ENCODE measurements at regions not wholly inside any gene's neighbourhood (a gene's known extent, or its start where the extent isn't known, plus 50 kb on each side); places are given as distances from the start of the nearest gene placed in this dataset.

GRCh38 chr12:19922717-19923116, 445.6 kb upstream of the PDE3A start:
- Histone ChIP-seq H3K4me3 (ENCODE audit: low read depth, low read length, poor library complexity, severe bottlenecking) (no peak overlapping the region), H3K9me3 (ENCODE audit: low read length) (no peaks in the 10 kb centered on the region), H3K79me2 (ENCODE audit: insufficient read depth, low read depth, low read length) (no peaks in the 10 kb centered on the region), H3K27ac (ENCODE audit: low read depth, low read length, poor library complexity, severe bottlenecking) (no peak overlapping the region), H3K36me3 (ENCODE audit: insufficient read depth, low read length) (no peaks in the 10 kb centered on the region), H4K20me1 (ENCODE audit: insufficient read depth, low read length) (no peaks in the 10 kb centered on the region), H2AFZ (ENCODE audit: low read length) (no peak overlapping the region), H3K4me1 (ENCODE audit: insufficient read depth, low read length, poor library complexity, severe bottlenecking) (no peaks in the 10 kb centered on the region), H3K9me2 (ENCODE audit: insufficient read depth, low read length) (no peaks in the 10 kb centered on the region), H3K4me2 (ENCODE audit: low read length) (no peak overlapping the region)
- BruUV-seq (replicated peaks) = no TSS peak
- intact Hi-C loops (cut with micrococcal nuclease; ENCODE audit: unreplicated experiment) = no loop called here
- POLR2A ChIA-PET = interaction anchor here (0.6 to 0.7 kb wide), 3 partner anchors 38 to 388 kb away, joined by 3 read pairs; no protein-coding TSS in a partner anchor
- CTCF ChIA-PET (ENCODE audit: unreplicated experiment) = no interaction called here
- TF ChIP-seq CTCF (conservative IDR thresholded peaks at IDR 0.05; ENCODE audit: low read length) (no peak), EZH2phosphoT487 (IDR thresholded peaks at IDR 0.05; ENCODE audit: borderline replicate concordance, low read depth, low read length) (no peak)
- no peak for DNase-seq (ENCODE audit: low spot score)

GRCh38 chr12:19924360-19924759, 444.0 kb upstream of the PDE3A start:
- H2AFZ ChIP-seq (ENCODE audit: low read length) = no peak overlapping the region
- CTCF ChIA-PET (ENCODE audit: unreplicated experiment) = no interaction called here
- intact Hi-C loops (cut with micrococcal nuclease; ENCODE audit: unreplicated experiment) = no loop called here

GRCh38 chr12:19925841-19926240, 442.5 kb upstream of the PDE3A start:
- ChIA-PET CTCF (ENCODE audit: unreplicated experiment) (no interaction called here), POLR2A (no interaction called here)
- no peaks in the 10 kb centered on the region for H3K9me3 ChIP-seq (ENCODE audit: low read length)
- no peaks in the 10 kb centered on the region for H3K79me2 ChIP-seq (ENCODE audit: insufficient read depth, low read depth, low read length)
- H3K4me2 ChIP-seq (ENCODE audit: low read length) = no peak overlapping the region
- BruUV-seq (replicated peaks) = no TSS peak
- H3K36me3 ChIP-seq (ENCODE audit: insufficient read depth, low read length) = no peaks in the 10 kb centered on the region
- no peak overlapping the region for H3K4me3 ChIP-seq (ENCODE audit: low read depth, low read length, poor library complexity, severe bottlenecking)
- DNase-seq (ENCODE audit: low spot score) = no peak
- no peaks in the 10 kb centered on the region for H3K4me1 ChIP-seq (ENCODE audit: insufficient read depth, low read length, poor library complexity, severe bottlenecking)
- no peaks in the 10 kb centered on the region for H3K9me2 ChIP-seq (ENCODE audit: insufficient read depth, low read length)
- H3K27ac ChIP-seq (ENCODE audit: low read depth, low read length, poor library complexity, severe bottlenecking) = no peak overlapping the region
- no peaks in the 10 kb centered on the region for H4K20me1 ChIP-seq (ENCODE audit: insufficient read depth, low read length)
- TF ChIP-seq EZH2phosphoT487 (IDR thresholded peaks at IDR 0.05; ENCODE audit: borderline replicate concordance, low read depth, low read length) (no peak), CTCF (conservative IDR thresholded peaks at IDR 0.05; ENCODE audit: low read length) (no peak)
- intact Hi-C loops (cut with micrococcal nuclease; ENCODE audit: unreplicated experiment) = no loop called here
- no peak overlapping the region for H2AFZ ChIP-seq (ENCODE audit: low read length)

More at GRCh38 chr12:19924360-19924759, 444.0 kb upstream of the PDE3A start:
- Histone ChIP-seq H3K36me3 (ENCODE audit: insufficient read depth, low read length) (no peaks in the 10 kb centered on the region), H3K9me2 (ENCODE audit: insufficient read depth, low read length) (no peaks in the 10 kb centered on the region), H3K4me1 (ENCODE audit: insufficient read depth, low read length, poor library complexity, severe bottlenecking) (no peaks in the 10 kb centered on the region), H3K79me2 (ENCODE audit: insufficient read depth, low read depth, low read length) (no peaks in the 10 kb centered on the region), H3K9me3 (ENCODE audit: low read length) (no peaks in the 10 kb centered on the region), H3K27ac (ENCODE audit: low read depth, low read length, poor library complexity, severe bottlenecking) (no peak overlapping the region), H3K4me2 (ENCODE audit: low read length) (no peak overlapping the region), H4K20me1 (ENCODE audit: insufficient read depth, low read length) (no peaks in the 10 kb centered on the region), H3K4me3 (ENCODE audit: low read depth, low read length, poor library complexity, severe bottlenecking) (no peak overlapping the region)
- no TSS peak for BruUV-seq (replicated peaks)
- TF ChIP-seq CTCF (conservative IDR thresholded peaks at IDR 0.05; ENCODE audit: low read length) = no peak
- no peak for TF ChIP-seq EZH2phosphoT487 (IDR thresholded peaks at IDR 0.05; ENCODE audit: borderline replicate concordance, low read depth, low read length)
- DNase-seq (ENCODE audit: low spot score) = no peak
- POLR2A ChIA-PET = no interaction called here
